Uterus (tissue), 3 donors: ENCODE measurements at regions not wholly inside any gene's neighbourhood (a gene's known extent, or its start where the extent isn't known, plus 50 kb on each side); places are given as distances from the start of the nearest gene placed in this dataset.
"Not testable (repeated sequence)": the region's sequence is repeated elsewhere in the genome, so short reads cannot be mapped to it uniquely, and the experiment has no call there.

Experiments used
- DNase-seq, 2 donors: peaks; one replicate each; pipeline ENCODE4 v3.0.0-alpha.2; 2019 to 2020
- H3K27ac ChIP-seq, 2 donors: fragments of 200-600 bp; sonication (generic); 1 replicate in 1 of 2; 2 replicates in 1 of 2; pipeline ENCODE4 v1.5.1; 2016 to 2018
- H3K27me3 ChIP-seq, 2 donors: fragments of 200-600 bp; sonication (generic); one replicate each; pipeline ENCODE4 v1.5.1; 2018 to 2019; ENCODE audit warnings: control low read depth in 1 of 2
- H3K36me3 ChIP-seq, 2 donors: fragments of 200-600 bp; sonication (generic); one replicate each; pipeline ENCODE4 v1.5.1; 2019; ENCODE audit warnings: control low read depth in 1 of 2
- H3K4me1 ChIP-seq, 2 donors: fragments of 200-600 bp; sonication (generic); one replicate each; pipeline ENCODE4 v1.5.1; 2018 to 2019; ENCODE audit warnings: control low read depth in 1 of 2
- H3K4me3 ChIP-seq, 2 donors: fragments of 200-600 bp; sonication (generic); 1 replicate in 1 of 2; 2 replicates in 1 of 2; pipeline ENCODE4 v1.5.1; 2018 to 2019; ENCODE audit warnings: mild to moderate bottlenecking in 1 of 2
- H3K9me3 ChIP-seq, 2 donors: fragments of 200-600 bp; sonication (generic); one replicate each; pipeline ENCODE4 v1.5.1; 2019; ENCODE audit warnings: control low read depth in 1 of 2
- POLR2A ChIP-seq, 2 donors: fragments of 450-650 bp; IDR thresholded peaks; one replicate each; pipeline ENCODE4 v1.6.1; 2016; ENCODE audit warnings: antibody characterized with exemption in 2 of 2, mild to moderate bottlenecking in 1 of 2, moderate library complexity in 1 of 2
- intact Hi-C: fragments of 100-400 bp; cut with DNase I; formaldehyde crosslinking; loops from one replicate; pipeline ENCODE4 v1.15.1; 2023; ENCODE audit warnings: low total_unique reads
- TF ChIP-seq, protein P1 (sequence below), 4 experiments: fragments of 200-600 bp in 2 of 4; fragments of 450-650 bp in 2 of 4; sonication (generic) in 2 of 4; IDR thresholded peaks; one replicate each; pipeline ENCODE4 v1.5.1; 2016 to 2019; ENCODE audit warnings: antibody characterized with exemption in 4 of 4, mild to moderate bottlenecking in 2 of 4, moderate library complexity in 1 of 4
- donor health status: DM: yes; HTN: yes; CAD: no.

GRCh38 chr3:177382944-177383343 is 185.7 kb upstream of the TBL1XR1 start:
- no peaks in the 10 kb centered on the region for H3K4me1 ChIP-seq
- H3K4me3 ChIP-seq: no peak overlapping the region
- intact Hi-C loops: no loop called here
- H3K9me3 ChIP-seq: peaks cover 0 to 6% of the 10 kb centered on the region in 2 donors
- no peaks in the 10 kb centered on the region for H3K36me3 ChIP-seq
- no peaks in the 10 kb centered on the region for H3K27me3 ChIP-seq
- TF ChIP-seq, protein P1, sequence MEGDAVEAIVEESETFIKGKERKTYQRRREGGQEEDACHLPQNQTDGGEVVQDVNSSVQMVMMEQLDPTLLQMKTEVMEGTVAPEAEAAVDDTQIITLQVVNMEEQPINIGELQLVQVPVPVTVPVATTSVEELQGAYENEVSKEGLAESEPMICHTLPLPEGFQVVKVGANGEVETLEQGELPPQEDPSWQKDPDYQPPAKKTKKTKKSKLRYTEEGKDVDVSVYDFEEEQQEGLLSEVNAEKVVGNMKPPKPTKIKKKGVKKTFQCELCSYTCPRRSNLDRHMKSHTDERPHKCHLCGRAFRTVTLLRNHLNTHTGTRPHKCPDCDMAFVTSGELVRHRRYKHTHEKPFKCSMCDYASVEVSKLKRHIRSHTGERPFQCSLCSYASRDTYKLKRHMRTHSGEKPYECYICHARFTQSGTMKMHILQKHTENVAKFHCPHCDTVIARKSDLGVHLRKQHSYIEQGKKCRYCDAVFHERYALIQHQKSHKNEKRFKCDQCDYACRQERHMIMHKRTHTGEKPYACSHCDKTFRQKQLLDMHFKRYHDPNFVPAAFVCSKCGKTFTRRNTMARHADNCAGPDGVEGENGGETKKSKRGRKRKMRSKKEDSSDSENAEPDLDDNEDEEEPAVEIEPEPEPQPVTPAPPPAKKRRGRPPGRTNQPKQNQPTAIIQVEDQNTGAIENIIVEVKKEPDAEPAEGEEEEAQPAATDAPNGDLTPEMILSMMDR (IDR thresholded peaks at IDR 0.05): no peak
- no peak for TF ChIP-seq POLR2A (IDR thresholded peaks at IDR 0.05)
- no peak overlapping the region for H3K27ac ChIP-seq
- DNase-seq: no peak

GRCh38 chr3:177385186-177385585 is 187.9 kb upstream of the TBL1XR1 start:
- H3K4me1 ChIP-seq: no peaks in the 10 kb centered on the region
- H3K27me3 ChIP-seq: no peaks in the 10 kb centered on the region
- intact Hi-C loops: no loop called here

GRCh38 chr3:177385831-177386301 is 188.6 kb upstream of the TBL1XR1 start:
- peaks cover 0 to 3% of the 10 kb centered on the region in 2 donors for H3K9me3 ChIP-seq
- H3K4me3 ChIP-seq: no peak overlapping the region
- no peak for TF ChIP-seq POLR2A (IDR thresholded peaks at IDR 0.05)
- TF ChIP-seq, protein P1 (IDR thresholded peaks at IDR 0.05): no peak
- no peaks in the 10 kb centered on the region for H3K36me3 ChIP-seq
- intact Hi-C loops: no loop called here
- no peaks in the 10 kb centered on the region for H3K27me3 ChIP-seq
- H3K27ac ChIP-seq: no peak overlapping the region
- no peak for DNase-seq
- H3K4me1 ChIP-seq: no peaks in the 10 kb centered on the region

More at GRCh38 chr3:177385186-177385585, 187.9 kb upstream of the TBL1XR1 start:
- Histone ChIP-seq H3K9me3 (peaks cover 0 to 6% of the 10 kb centered on the region in 2 donors), H3K36me3 (no peaks in the 10 kb centered on the region), H3K4me3 (no peak overlapping the region), H3K27ac (no peak overlapping the region)
- TF ChIP-seq, protein P1 (IDR thresholded peaks at IDR 0.05): no peak
- no peak for TF ChIP-seq POLR2A (IDR thresholded peaks at IDR 0.05)
- no peak for DNase-seq

DNA sequence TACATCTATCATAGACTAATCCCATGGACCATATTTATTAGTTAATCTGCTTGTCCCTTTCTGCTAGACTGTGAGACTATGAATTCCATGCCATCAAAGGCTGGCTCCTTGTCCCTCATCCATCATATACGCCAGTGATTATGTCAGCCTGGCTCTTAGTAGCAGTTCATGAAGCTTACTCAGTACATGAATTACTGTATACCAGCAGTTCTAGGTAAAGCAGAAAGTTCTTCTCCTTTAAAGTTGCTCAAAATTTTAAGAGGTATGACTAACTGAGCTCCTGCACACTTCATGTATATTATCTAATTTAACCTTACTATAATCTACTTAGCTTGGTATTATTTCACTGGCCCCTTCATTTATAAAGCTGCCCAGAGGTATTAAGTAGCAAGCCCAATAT is 190.9 kb upstream of the TBL1XR1 start:
- intact Hi-C loops: no loop called here
- no peak for DNase-seq
- no peaks in the 10 kb centered on the region for H3K36me3 ChIP-seq
- no peaks in the 10 kb centered on the region for H3K4me1 ChIP-seq
- no peaks in the 10 kb centered on the region for H3K27me3 ChIP-seq
- no peak overlapping the region for H3K27ac ChIP-seq
- TF ChIP-seq, protein P1 (IDR thresholded peaks at IDR 0.05): no peak
- no peak for TF ChIP-seq POLR2A (IDR thresholded peaks at IDR 0.05)
- H3K4me3 ChIP-seq: no peak overlapping the region
- no peaks in the 10 kb centered on the region for H3K9me3 ChIP-seq

- H3K27ac ChIP-seq, intact Hi-C loops, H3K9me3 ChIP-seq, H3K4me3 ChIP-seq, H3K36me3 ChIP-seq, H3K27me3 ChIP-seq, DNase-seq, H3K4me1 ChIP-seq: not testable (repeated sequence)
These were observed 197.1 kb upstream of the TBL1XR1 start for GRCh38 chr3:177394231-177395024.
